Uterus (tissue), 2 donors: ENCODE measurements at regions not wholly inside any gene's neighbourhood (a gene's known extent, or its start where the extent isn't known, plus 50 kb on each side); places are given as distances from the start of the nearest gene placed in this dataset.

ENCODE experiments used
- POLR2A ChIP-seq, 2 donors: fragments of 450-650 bp; IDR thresholded peaks; one replicate each; pipeline ENCODE4 v1.6.1; 2016; ENCODE audit warnings: antibody characterized with exemption in 2 of 2, mild to moderate bottlenecking in 1 of 2, moderate library complexity in 1 of 2
- TF ChIP-seq, protein P1 (sequence below), 4 experiments: fragments of 200-600 bp in 2 of 4; fragments of 450-650 bp in 2 of 4; sonication (generic) in 2 of 4; IDR thresholded peaks; one replicate each; pipeline ENCODE4 v1.5.1; 2016 to 2019; ENCODE audit warnings: antibody characterized with exemption in 4 of 4, mild to moderate bottlenecking in 2 of 4, moderate library complexity in 1 of 4

DNA sequence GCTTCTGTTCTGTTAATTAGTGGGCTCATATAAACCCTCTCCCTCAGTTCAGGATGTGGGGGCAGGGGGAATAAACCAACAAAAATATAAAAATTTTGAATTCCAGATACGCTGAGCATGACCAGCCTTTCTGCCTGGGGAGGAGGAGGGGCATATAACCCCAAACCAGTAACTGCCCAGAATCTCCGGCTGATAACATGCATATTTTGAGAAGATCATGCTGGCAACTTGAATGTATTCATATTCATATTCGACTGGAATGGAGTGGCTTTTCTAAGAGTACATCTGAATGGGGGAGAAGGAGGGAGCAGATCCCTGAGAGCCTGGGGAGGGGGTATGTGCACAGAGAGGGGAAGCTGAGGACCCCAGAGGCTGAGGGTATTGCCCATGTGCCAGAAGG, 54.5 kb upstream of the LCTL start:
- TF ChIP-seq, protein P1, sequence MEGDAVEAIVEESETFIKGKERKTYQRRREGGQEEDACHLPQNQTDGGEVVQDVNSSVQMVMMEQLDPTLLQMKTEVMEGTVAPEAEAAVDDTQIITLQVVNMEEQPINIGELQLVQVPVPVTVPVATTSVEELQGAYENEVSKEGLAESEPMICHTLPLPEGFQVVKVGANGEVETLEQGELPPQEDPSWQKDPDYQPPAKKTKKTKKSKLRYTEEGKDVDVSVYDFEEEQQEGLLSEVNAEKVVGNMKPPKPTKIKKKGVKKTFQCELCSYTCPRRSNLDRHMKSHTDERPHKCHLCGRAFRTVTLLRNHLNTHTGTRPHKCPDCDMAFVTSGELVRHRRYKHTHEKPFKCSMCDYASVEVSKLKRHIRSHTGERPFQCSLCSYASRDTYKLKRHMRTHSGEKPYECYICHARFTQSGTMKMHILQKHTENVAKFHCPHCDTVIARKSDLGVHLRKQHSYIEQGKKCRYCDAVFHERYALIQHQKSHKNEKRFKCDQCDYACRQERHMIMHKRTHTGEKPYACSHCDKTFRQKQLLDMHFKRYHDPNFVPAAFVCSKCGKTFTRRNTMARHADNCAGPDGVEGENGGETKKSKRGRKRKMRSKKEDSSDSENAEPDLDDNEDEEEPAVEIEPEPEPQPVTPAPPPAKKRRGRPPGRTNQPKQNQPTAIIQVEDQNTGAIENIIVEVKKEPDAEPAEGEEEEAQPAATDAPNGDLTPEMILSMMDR (IDR thresholded peaks at IDR 0.05): no peak
- TF ChIP-seq POLR2A (IDR thresholded peaks at IDR 0.05): no peak
